H9 (cell line): ENCODE measurements at regions not wholly inside any gene's neighbourhood (a gene's known extent, or its start where the extent isn't known, plus 50 kb on each side); places are given as distances from the start of the nearest gene placed in this dataset.

Source experiments
- DNase-seq: peaks from one replicate; pipeline ENCODE4 v3.0.0-alpha.2; 2017
- H2AFZ ChIP-seq: one replicate; pipeline ENCODE4 v1.6.1; 2013; ENCODE audit warnings: mild to moderate bottlenecking, low read length, control low read depth, moderate library complexity
- H2AK5ac ChIP-seq: 2 replicates; pipeline ENCODE4 v1.6.1; 2013; ENCODE audit warnings: low read length, control low read depth, mixed read lengths; ENCODE audit not compliant: insufficient read length
- H2BK120ac ChIP-seq: one replicate; pipeline ENCODE4 v1.6.1; 2013; ENCODE audit warnings: low read depth, mild to moderate bottlenecking, low read length, control low read depth, inconsistent platforms; ENCODE audit not compliant: poor library complexity, severe bottlenecking
- H2BK12ac ChIP-seq: 2 replicates; pipeline ENCODE4 v1.6.1; 2013; ENCODE audit warnings: low read length, control low read depth, mixed read lengths, low read depth; ENCODE audit not compliant: insufficient read length
- H2BK15ac ChIP-seq: 2 replicates; pipeline ENCODE4 v1.6.1; 2013; ENCODE audit warnings: low read depth, low read length, control low read depth
- H2BK20ac ChIP-seq: one replicate; pipeline ENCODE4 v1.6.1; 2013; ENCODE audit warnings: low read depth, mild to moderate bottlenecking, low read length, control low read depth, inconsistent platforms; ENCODE audit not compliant: poor library complexity, severe bottlenecking
- H2BK5ac ChIP-seq: 2 replicates; pipeline ENCODE4 v1.6.1; 2013; ENCODE audit warnings: low read length, control low read depth, mixed read lengths; ENCODE audit not compliant: insufficient read length
- H3K14ac ChIP-seq: 2 replicates; pipeline ENCODE4 v1.6.1; 2013; ENCODE audit warnings: low read length, control low read depth; ENCODE audit not compliant: insufficient read depth
- H3K18ac ChIP-seq: 2 replicates; pipeline ENCODE4 v1.6.1; 2013; ENCODE audit warnings: low read depth, mild to moderate bottlenecking, mixed read lengths, low read length, control low read depth; ENCODE audit not compliant: insufficient read length
- H3K23ac ChIP-seq: 2 replicates; pipeline ENCODE4 v1.6.1; 2013; ENCODE audit warnings: low read length, control low read depth, mixed read lengths, low read depth; ENCODE audit not compliant: insufficient read length
- H3K23me2 ChIP-seq: 2 replicates; pipeline ENCODE4 v1.6.1; 2013; ENCODE audit warnings: low read depth, mild to moderate bottlenecking, mixed read lengths, low read length, control low read depth; ENCODE audit not compliant: insufficient read length, poor library complexity, severe bottlenecking
- H3K27ac ChIP-seq: 2 replicates; pipeline ENCODE4 v1.5.1; 2013; ENCODE audit warnings: low read length, control low read depth, mixed read lengths, low read depth; ENCODE audit not compliant: insufficient read length
- H3K27me3 ChIP-seq: 2 replicates; pipeline ENCODE4 v1.6.1; 2013; ENCODE audit warnings: low read length, control low read depth, inconsistent platforms; ENCODE audit not compliant: insufficient read depth
- H3K4ac ChIP-seq: 2 replicates; pipeline ENCODE4 v1.6.1; 2013; ENCODE audit warnings: low read depth, mild to moderate bottlenecking, control low read depth, inconsistent platforms, low read length, moderate library complexity
- H3K4me1 ChIP-seq: 2 replicates; pipeline ENCODE4 v1.6.1; 2013; ENCODE audit warnings: low read length, control low read depth, inconsistent platforms; ENCODE audit not compliant: insufficient read depth
- H3K4me2 ChIP-seq: 2 replicates; pipeline ENCODE4 v1.6.1; 2013; ENCODE audit warnings: low read length, control low read depth, mixed read lengths; ENCODE audit not compliant: insufficient read length, insufficient read depth
- H3K56ac ChIP-seq: 2 replicates; pipeline ENCODE4 v1.6.1; 2013; ENCODE audit warnings: low read depth, mild to moderate bottlenecking, mixed read lengths, low read length, control low read depth; ENCODE audit not compliant: insufficient read length
- H3K79me1 ChIP-seq: 2 replicates; pipeline ENCODE4 v1.6.1; 2013; ENCODE audit warnings: low read depth, mild to moderate bottlenecking, moderate library complexity, low read length, control low read depth, inconsistent platforms; ENCODE audit not compliant: insufficient read depth, poor library complexity, severe bottlenecking
- H3K79me2 ChIP-seq: 2 replicates; pipeline ENCODE4 v1.6.1; 2013; ENCODE audit warnings: low read length, control low read depth, inconsistent platforms; ENCODE audit not compliant: insufficient read depth
- H3K9ac ChIP-seq: 2 replicates; pipeline ENCODE4 v1.6.1; 2013; ENCODE audit warnings: low read length, control low read depth, mixed read lengths; ENCODE audit not compliant: insufficient read length; ENCODE audit errors: extremely low read depth
- H3K9me3 ChIP-seq: one replicate; pipeline ENCODE4 v1.6.1; 2013; ENCODE audit warnings: low read depth, low read length, inconsistent platforms; ENCODE audit not compliant: control insufficient read depth
- H3T11ph ChIP-seq: one replicate; pipeline ENCODE4 v1.6.1; 2013; ENCODE audit warnings: mild to moderate bottlenecking, low read length, control low read depth, inconsistent platforms
- H4K20me1 ChIP-seq: one replicate; pipeline ENCODE4 v1.6.1; 2013; ENCODE audit not compliant: control insufficient read depth, insufficient read length, insufficient read depth
- H4K5ac ChIP-seq: 2 replicates; pipeline ENCODE4 v1.6.1; 2013; ENCODE audit warnings: low read depth, mild to moderate bottlenecking, mixed read lengths, low read length, control low read depth; ENCODE audit not compliant: insufficient read length
- H4K8ac ChIP-seq: replicated peaks from 2 replicates; pipeline ENCODE4 v1.6.1; 2013; ENCODE audit warnings: low read length, control low read depth, mixed read lengths, low read depth; ENCODE audit not compliant: insufficient read length
- H4K91ac ChIP-seq: 2 replicates; pipeline ENCODE4 v1.6.1; 2013; ENCODE audit warnings: low read depth, mild to moderate bottlenecking, moderate library complexity, mixed read lengths, low read length, control low read depth; ENCODE audit not compliant: insufficient read length
- H3K27ac Mint-ChIP-seq, 3 experiments: 2 replicates in 2 of 3; 3 replicates in 1 of 3; pipeline ENCODE4 v1.8.0; 2020 to 2021; ENCODE audit warnings: mixed read lengths in 3 of 3, mild to moderate bottlenecking in 1 of 3, moderate library complexity in 1 of 3
- H3K27me3 Mint-ChIP-seq: 2 replicates; pipeline ENCODE4 v1.8.0; 2021; ENCODE audit warnings: low read depth, mild to moderate bottlenecking, moderate library complexity, mixed read lengths
- H3K36me3 Mint-ChIP-seq, 3 experiments: 2 replicates in 2 of 3; 3 replicates in 1 of 3; pipeline ENCODE4 v1.8.0; 2020 to 2021; ENCODE audit warnings: low read depth in 3 of 3, mixed read lengths in 3 of 3; ENCODE audit not compliant: insufficient read depth in 1 of 3
- H3K4me1 Mint-ChIP-seq, 2 experiments: 2 replicates each; pipeline ENCODE4 v1.8.0; 2020; ENCODE audit warnings: mixed read lengths in 2 of 2
- H3K4me3 Mint-ChIP-seq, 2 experiments: 2 replicates in 1 of 2; 3 replicates in 1 of 2; pipeline ENCODE4 v1.8.0; 2020 to 2021; ENCODE audit warnings: mild to moderate bottlenecking in 2 of 2, mixed read lengths in 2 of 2, moderate library complexity in 1 of 2
- H3K9me3 Mint-ChIP-seq, 2 experiments: 2 replicates in 1 of 2; 3 replicates in 1 of 2; pipeline ENCODE4 v1.8.0; 2020; ENCODE audit warnings: mild to moderate bottlenecking in 2 of 2, mixed read lengths in 2 of 2, moderate library complexity in 1 of 2
- CTCF ChIP-seq: fragments of 200-600 bp; sonication (generic); conservative IDR thresholded peaks from 3 replicates; pipeline ENCODE4 v1.8.0; 2021; ENCODE audit warnings: antibody characterized with exemption, mild to moderate bottlenecking
- WGBS: extraction: QIAGEN DNeasy Blood & Tissue Kit; methylation state at CpG from one replicate; pipeline ENCODE4 v1.1.7; 2013; ENCODE audit warnings: missing lambda C conversion rate, low lambda C conversion rate, mixed read lengths; ENCODE audit not compliant: insufficient read length; ENCODE audit errors: extremely low coverage; 5-methylcytosine and 5-hydroxymethylcytosine counted together

DNA sequence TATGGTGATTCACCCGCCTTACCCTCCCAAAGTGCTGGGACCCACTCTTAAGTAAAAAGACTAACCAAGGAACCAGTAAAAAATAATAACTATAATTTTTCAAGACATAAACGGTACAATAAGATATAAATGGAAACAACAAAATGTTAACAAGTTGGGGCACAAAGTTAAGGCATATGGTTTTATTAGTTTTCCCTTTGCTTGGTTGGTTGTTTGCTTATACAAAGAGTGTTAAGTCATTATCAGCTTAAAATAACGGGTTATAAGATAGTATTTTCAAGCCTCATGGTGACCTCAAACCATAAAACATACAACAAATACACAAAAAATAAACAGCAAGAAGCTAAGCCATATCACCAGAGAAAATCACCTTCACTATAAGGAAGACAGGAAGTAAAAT is 406.1 kb downstream of the SEC23A start:
- TF ChIP-seq CTCF: no peak
- Histone ChIP-seq H3K27ac (no peak overlapping the region), H2BK120ac (no peak overlapping the region), H4K91ac (no peak overlapping the region), H3K14ac (no peak overlapping the region), H3K4me2 (no peak overlapping the region), H4K8ac (no peak overlapping the region), H2AK5ac (no peak overlapping the region), H2AFZ (no peak overlapping the region), H3K23ac (no peak overlapping the region), H3K79me1 (no peaks in the 10 kb centered on the region), H3T11ph (no peak overlapping the region), H3K18ac (no peak overlapping the region), H2BK20ac (no peak overlapping the region), H3K9me3 (no peaks in the 10 kb centered on the region), H3K56ac (no peak overlapping the region), H4K20me1 (no peaks in the 10 kb centered on the region), H3K79me2 (no peaks in the 10 kb centered on the region), H3K27me3 (no peaks in the 10 kb centered on the region), H3K4me1 (no peaks in the 10 kb centered on the region), H2BK15ac (no peak overlapping the region), H2BK12ac (no peak overlapping the region), H2BK5ac (no peak overlapping the region), H3K9ac (no peak overlapping the region), H4K5ac (no peak overlapping the region), H3K23me2 (no peaks in the 10 kb centered on the region), H3K4ac (no peak overlapping the region)
- no peaks in the 10 kb centered on the region for H3K27me3 Mint-ChIP-seq
- H3K27ac Mint-ChIP-seq: no peak overlapping the region
- peaks cover 0 to 2% of the 10 kb centered on the region in 2 experiments; a peak in 2 of 4 replicates for H3K4me1 Mint-ChIP-seq
- no CpG with 5 or more reads among the region's 3 CpGs for WGBS
- H3K36me3 Mint-ChIP-seq: no peaks in the 10 kb centered on the region; a peak in 1 of 7 replicates
- H3K4me3 Mint-ChIP-seq: no peak overlapping the region
- no peak for DNase-seq
- H3K9me3 Mint-ChIP-seq: peaks cover 2 to 5% of the 10 kb centered on the region in 2 experiments; a peak in 1 of 5 replicates
